Heart right ventricle (tissue), 16 donors: ENCODE measurements at regions not wholly inside any gene's neighbourhood (a gene's known extent, or its start where the extent isn't known, plus 50 kb on each side); places are given as distances from the start of the nearest gene placed in this dataset.

Source experiments
- ATAC-seq, 8 donors: fragments of 200-7000 bp; cut with Tn5 transposase; one replicate each; pipeline ENCODE4 v1.9.1; 2020; ENCODE audit warnings: mild to moderate bottlenecking in 8 of 8, moderate library complexity in 8 of 8, moderate number of reproducible peaks in 1 of 8
- DNase-seq, 2 donors: peaks; one replicate each; pipeline ENCODE4 v3.0.0-alpha.2; 2020
- H3K27ac ChIP-seq, 10 donors: fragments of 200-600 bp; sonication (generic) in 2 of 10; one replicate each; pipeline versions ENCODE4 v1.5.0 to v1.8.0; 2020 to 2022; ENCODE audit warnings: mild to moderate bottlenecking in 3 of 10
- H3K27me3 ChIP-seq, 7 donors: fragments of 200-600 bp; one replicate each; pipeline ENCODE4 v1.8.0; 2021 to 2022; ENCODE audit warnings: mild to moderate bottlenecking in 2 of 7
- H3K36me3 ChIP-seq, 9 donors: fragments of 200-600 bp; sonication (generic) in 1 of 9; one replicate each; pipeline versions ENCODE4 v1.5.0 to v1.8.0; 2020 to 2022; ENCODE audit warnings: mild to moderate bottlenecking in 2 of 9
- H3K4me1 ChIP-seq, 9 donors: fragments of 200-600 bp; sonication (generic) in 1 of 9; one replicate each; pipeline versions ENCODE4 v1.5.0 to v1.8.0; 2020 to 2022; ENCODE audit warnings: mild to moderate bottlenecking in 4 of 9
- H3K4me3 ChIP-seq, 10 donors: fragments of 200-600 bp; sonication (generic) in 2 of 10; one replicate each; pipeline versions ENCODE4 v1.5.0 to v1.8.0; 2020 to 2022; ENCODE audit warnings: mild to moderate bottlenecking in 7 of 10, moderate library complexity in 2 of 10
- H3K9me3 ChIP-seq, 11 donors: fragments of 200-600 bp in 10 of 11; sonication (generic) in 2 of 11; one replicate each; pipeline versions ENCODE4 v1.5.0 to v1.8.0; 2013 to 2022; ENCODE audit warnings: mild to moderate bottlenecking in 2 of 11, control low read depth in 1 of 11, moderate library complexity in 1 of 11
- WGBS, 2 donors: extraction: QIAGEN DNeasy Blood & Tissue Kit; methylation state at CpG; one replicate each; pipeline ENCODE4 v1.1.7; 2013; ENCODE audit warnings: inconsistent platforms in 1 of 2; 5-methylcytosine and 5-hydroxymethylcytosine counted together
- intact Hi-C, 10 donors: fragments of 100-400 bp; cut with DNase I; formaldehyde crosslinking; loops; one replicate each; pipeline versions ENCODE4 v1.11.1 to v1.14.2; 2022
- TF ChIP-seq, protein P1 (sequence below), 9 donors: fragments of 200-600 bp; sonication (generic) in 2 of 9; IDR thresholded peaks; one replicate each; pipeline versions ENCODE4 v1.5.0 to v1.8.0; 2021 to 2022; ENCODE audit warnings: antibody characterized with exemption in 9 of 9, mild to moderate bottlenecking in 5 of 9, moderate library complexity in 1 of 9
- donor health status: Arrhythmogenic right ventricular cardiomyopathy.
- donor health status: ischemic (EF 13 %, LVEDD 7.1; RV severe dilation, severe dysfunction).
- donor health status: healthy with polysubstance abuse.
- donor health status: DM: no; HTN: yes; CAD: no.
- donor health status: DM: no; HTN: no; CAD: no.
- donor health status: ischemic (EF 25% LVEDD 6.9; RV normal size, moderate dysfunction).
- donor health status: ischemic (EF 25% LVEDD 5.7; RV mildly dilated, moderate dysfunction).
- donor health status: healthy.
- donor health status: DM: yes; HTN: yes; CAD: no.
- donor health status: Ischemic cardiomyopathy.
- donor health status: ischemic (EF 35%, LVEDD 5.7; RV mildly dilated, moderate dysfunction).
- donor health status: nonischemic (EF 11% LVEDD 7.7; RV severe dilation, severe dysfunction).
- donor health status: DM: yes; HTN: yes; CAD: no.
- donor health status: PGD.
- donor health status: ischemic (EF 29% LVEDD 5.4; RV normal size, mild dysfunction).
- donor health status: nonischemic (EF 23%, LVEDD 6.1; RV moderate dilation, normal function).

DNA sequence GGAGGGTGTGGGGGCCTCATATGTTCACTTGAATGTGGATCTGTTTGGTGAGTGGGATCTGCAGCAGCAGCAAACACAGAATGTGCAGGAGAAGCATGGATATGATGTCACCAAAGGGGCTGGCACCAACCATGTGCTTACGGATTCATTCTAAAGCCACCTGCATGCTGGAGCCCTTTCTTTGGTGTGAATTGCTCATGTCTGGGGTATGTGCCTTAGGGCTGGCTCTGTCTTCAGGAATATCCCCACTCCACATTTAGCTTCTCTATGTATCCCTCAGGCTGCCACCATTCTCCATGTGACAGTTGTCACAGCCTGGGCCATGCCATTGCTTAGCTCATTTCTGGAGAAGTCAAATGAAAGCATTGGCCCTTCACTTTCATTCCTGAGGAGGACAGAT, 606.8 kb upstream of the AMELY start:
- H3K27ac ChIP-seq = no peak overlapping the region
- no peak overlapping the region for H3K4me3 ChIP-seq
- TF ChIP-seq, protein P1, sequence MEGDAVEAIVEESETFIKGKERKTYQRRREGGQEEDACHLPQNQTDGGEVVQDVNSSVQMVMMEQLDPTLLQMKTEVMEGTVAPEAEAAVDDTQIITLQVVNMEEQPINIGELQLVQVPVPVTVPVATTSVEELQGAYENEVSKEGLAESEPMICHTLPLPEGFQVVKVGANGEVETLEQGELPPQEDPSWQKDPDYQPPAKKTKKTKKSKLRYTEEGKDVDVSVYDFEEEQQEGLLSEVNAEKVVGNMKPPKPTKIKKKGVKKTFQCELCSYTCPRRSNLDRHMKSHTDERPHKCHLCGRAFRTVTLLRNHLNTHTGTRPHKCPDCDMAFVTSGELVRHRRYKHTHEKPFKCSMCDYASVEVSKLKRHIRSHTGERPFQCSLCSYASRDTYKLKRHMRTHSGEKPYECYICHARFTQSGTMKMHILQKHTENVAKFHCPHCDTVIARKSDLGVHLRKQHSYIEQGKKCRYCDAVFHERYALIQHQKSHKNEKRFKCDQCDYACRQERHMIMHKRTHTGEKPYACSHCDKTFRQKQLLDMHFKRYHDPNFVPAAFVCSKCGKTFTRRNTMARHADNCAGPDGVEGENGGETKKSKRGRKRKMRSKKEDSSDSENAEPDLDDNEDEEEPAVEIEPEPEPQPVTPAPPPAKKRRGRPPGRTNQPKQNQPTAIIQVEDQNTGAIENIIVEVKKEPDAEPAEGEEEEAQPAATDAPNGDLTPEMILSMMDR (IDR thresholded peaks at IDR 0.05) = no peak
- no peaks in the 10 kb centered on the region for H3K9me3 ChIP-seq
- ATAC-seq (no peak), DNase-seq (no peak)
- intact Hi-C loops = no loop called here
- no peaks in the 10 kb centered on the region for H3K4me1 ChIP-seq
- H3K36me3 ChIP-seq = no peaks in the 10 kb centered on the region
- 81 to 100% methylated on average over 1 of the region's 1 CpG for WGBS, 2 donors
- H3K27me3 ChIP-seq = no peaks in the 10 kb centered on the region

DNA sequence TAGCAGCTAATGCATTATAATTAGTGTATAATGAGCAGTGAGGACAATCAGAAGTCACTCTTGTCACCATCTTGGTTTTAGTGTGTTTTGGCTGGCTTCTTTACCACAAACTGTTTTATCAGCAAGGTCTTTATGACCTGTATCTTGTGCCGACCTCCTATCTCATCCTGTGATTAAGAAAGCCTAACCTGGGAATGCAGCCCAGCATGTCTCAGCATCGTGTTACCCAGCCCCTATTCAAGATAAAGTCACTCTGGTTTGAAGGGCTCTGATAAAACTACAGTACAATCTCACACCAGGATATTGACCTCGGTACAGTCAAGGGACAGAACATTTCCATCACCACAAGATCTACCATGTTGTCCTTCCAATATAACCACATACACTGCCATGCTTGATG, 604.7 kb upstream of the AMELY start:
- Histone ChIP-seq H3K36me3 (no peaks in the 10 kb centered on the region), H3K4me3 (no peak overlapping the region), H3K27ac (no peak overlapping the region), H3K9me3 (no peaks in the 10 kb centered on the region), H3K4me1 (no peaks in the 10 kb centered on the region), H3K27me3 (no peaks in the 10 kb centered on the region)
- WGBS, 2 donors = 13 to 16% methylated on average over 3 of the region's 3 CpGs
- intact Hi-C loops = no loop called here
- ATAC-seq (no peak), DNase-seq (no peak)
- TF ChIP-seq, protein P1 (IDR thresholded peaks at IDR 0.05) = no peak

DNA sequence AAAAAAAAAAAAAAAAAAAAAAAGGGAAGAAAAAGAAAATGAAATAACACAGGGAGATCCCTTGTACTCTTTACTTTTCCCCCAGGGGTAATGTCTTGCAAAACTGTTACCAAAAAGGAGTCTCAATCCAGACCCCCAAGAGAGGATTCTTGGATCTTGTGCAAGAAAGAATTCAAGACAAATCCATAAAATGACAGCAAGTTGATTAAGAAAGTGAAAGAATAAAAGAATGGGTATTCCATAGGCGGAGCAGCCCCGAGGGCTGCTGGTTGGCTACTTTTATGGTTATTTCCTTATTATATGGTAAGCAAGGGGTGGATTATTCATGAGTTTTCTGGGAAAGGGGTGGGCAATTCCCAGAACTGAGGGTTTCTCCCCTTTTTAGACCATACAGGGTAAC, 604.3 kb upstream of the AMELY start:
- H3K27me3 ChIP-seq = no peaks in the 10 kb centered on the region
- H3K9me3 ChIP-seq = no peaks in the 10 kb centered on the region
- TF ChIP-seq, protein P1 (IDR thresholded peaks at IDR 0.05) = no peak
- H3K4me3 ChIP-seq = no peak overlapping the region
- H3K4me1 ChIP-seq = no peaks in the 10 kb centered on the region
- no peaks in the 10 kb centered on the region for H3K36me3 ChIP-seq
- WGBS, 2 donors = 81 to 82% methylated on average over 2 of the region's 2 CpGs
- DNase-seq = no peak
- no peak overlapping the region for H3K27ac ChIP-seq
- intact Hi-C loops = no loop called here
- ATAC-seq = no peak

GRCh38 chrY:7502896-7503295, 591.3 kb upstream of the AMELY start:
- TF ChIP-seq, protein P1 (IDR thresholded peaks at IDR 0.05) = no peak
- no peak overlapping the region for H3K27ac ChIP-seq
- H3K27me3 ChIP-seq = no peaks in the 10 kb centered on the region
- no peaks in the 10 kb centered on the region for H3K36me3 ChIP-seq
- intact Hi-C loops = no loop called here
- no peak overlapping the region for H3K4me3 ChIP-seq
- ATAC-seq (no peak), DNase-seq (no peak)
- no peaks in the 10 kb centered on the region for H3K4me1 ChIP-seq
- H3K9me3 ChIP-seq = no peaks in the 10 kb centered on the region
- WGBS, 2 donors = 76 to 84% methylated on average over 5 of the region's 5 CpGs

GRCh38 chrY:7501236-7501635, 589.7 kb upstream of the AMELY start:
- no peaks in the 10 kb centered on the region for H3K4me1 ChIP-seq
- intact Hi-C loops = no loop called here
- no peak for ATAC-seq
- no peak overlapping the region for H3K4me3 ChIP-seq
- WGBS, 2 donors = 93% methylated on average over 2 of the region's 2 CpGs
- no peak for DNase-seq
- H3K9me3 ChIP-seq = no peaks in the 10 kb centered on the region
- no peaks in the 10 kb centered on the region for H3K36me3 ChIP-seq
- no peak overlapping the region for H3K27ac ChIP-seq
- H3K27me3 ChIP-seq = no peaks in the 10 kb centered on the region
- TF ChIP-seq, protein P1 (IDR thresholded peaks at IDR 0.05) = no peak
